Loucy (cell line): ENCODE measurements at regions not wholly inside any gene's neighbourhood (a gene's known extent, or its start where the extent isn't known, plus 50 kb on each side); places are given as distances from the start of the nearest gene placed in this dataset.

Experiments used
- EZH2phosphoT487 ChIP-seq: fragments of 200-600 bp; IDR thresholded peaks from 2 replicates; pipeline ENCODE4 v1.6.1; 2018; ENCODE audit warnings: antibody characterized with exemption, mild to moderate bottlenecking, moderate library complexity, borderline replicate concordance
- TF ChIP-seq, protein P1 (sequence below): fragments of 200-600 bp; sonication (generic); conservative IDR thresholded peaks from 2 replicates; pipeline ENCODE4 v1.5.1; 2014; ENCODE audit warnings: mild to moderate bottlenecking, antibody characterized with exemption, low read length

DNA sequence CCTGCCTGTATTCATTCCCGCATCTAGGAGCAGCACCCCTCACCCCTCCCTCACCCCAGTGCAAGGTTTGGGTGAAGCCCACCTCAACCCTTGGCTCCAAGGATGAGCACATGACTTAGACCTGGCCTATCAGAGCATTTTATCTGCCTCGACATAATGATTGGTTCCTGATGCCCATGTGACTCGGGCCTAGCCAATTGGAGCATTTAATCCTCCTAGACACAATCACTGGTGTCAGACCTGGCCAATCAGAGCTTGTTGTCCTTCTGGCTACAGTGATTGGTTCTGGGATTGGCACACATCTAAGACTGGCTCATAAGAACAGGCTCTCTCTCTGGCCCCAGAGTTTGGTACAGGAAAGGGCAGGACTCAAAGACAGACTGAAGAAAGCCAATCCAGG lies 73.1 kb upstream of the MYL2 start:
- TF ChIP-seq, protein P1, sequence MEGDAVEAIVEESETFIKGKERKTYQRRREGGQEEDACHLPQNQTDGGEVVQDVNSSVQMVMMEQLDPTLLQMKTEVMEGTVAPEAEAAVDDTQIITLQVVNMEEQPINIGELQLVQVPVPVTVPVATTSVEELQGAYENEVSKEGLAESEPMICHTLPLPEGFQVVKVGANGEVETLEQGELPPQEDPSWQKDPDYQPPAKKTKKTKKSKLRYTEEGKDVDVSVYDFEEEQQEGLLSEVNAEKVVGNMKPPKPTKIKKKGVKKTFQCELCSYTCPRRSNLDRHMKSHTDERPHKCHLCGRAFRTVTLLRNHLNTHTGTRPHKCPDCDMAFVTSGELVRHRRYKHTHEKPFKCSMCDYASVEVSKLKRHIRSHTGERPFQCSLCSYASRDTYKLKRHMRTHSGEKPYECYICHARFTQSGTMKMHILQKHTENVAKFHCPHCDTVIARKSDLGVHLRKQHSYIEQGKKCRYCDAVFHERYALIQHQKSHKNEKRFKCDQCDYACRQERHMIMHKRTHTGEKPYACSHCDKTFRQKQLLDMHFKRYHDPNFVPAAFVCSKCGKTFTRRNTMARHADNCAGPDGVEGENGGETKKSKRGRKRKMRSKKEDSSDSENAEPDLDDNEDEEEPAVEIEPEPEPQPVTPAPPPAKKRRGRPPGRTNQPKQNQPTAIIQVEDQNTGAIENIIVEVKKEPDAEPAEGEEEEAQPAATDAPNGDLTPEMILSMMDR: no peak
- no peak for TF ChIP-seq EZH2phosphoT487
